ENCODE measurements at regions not wholly inside any gene's neighbourhood (a gene's known extent, or its start where the extent isn't known, plus 50 kb on each side); places are given as distances from the start of the nearest gene placed in this dataset.
A peak's percentile ranks its signal among the peaks of the same experiment; 100 is the strongest.

DNA sequence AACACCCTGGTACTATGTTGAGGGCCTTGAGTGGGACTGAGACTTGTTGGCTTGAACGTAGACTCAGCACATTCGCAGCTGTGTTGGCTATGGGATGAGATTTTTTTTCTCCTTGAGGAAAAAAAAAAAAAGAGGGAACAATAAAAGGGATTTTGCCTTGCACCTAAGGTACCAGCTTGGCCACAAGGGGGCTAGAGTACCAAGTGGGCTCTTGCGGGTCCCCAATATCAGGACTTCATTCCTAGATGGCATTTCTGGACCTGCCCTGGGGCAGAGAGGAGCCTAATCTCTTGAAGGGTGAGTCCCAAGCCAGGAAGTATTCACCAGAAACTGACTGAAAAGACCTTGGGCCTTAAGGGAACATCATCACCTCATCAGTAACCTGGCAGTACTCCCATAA is 1083.6 kb upstream of the PHF14 start:
- no peaks in the 10 kb centered on the region; the same call in 1 of the 2 replicates for H3K9me3 ChIP-seq (ENCODE audit: insufficient read depth, low read depth, low read length)
- no peaks in the 10 kb centered on the region for H3K4me1 ChIP-seq (ENCODE audit: insufficient read depth, low read length)
- no peak overlapping the region for H3K27ac ChIP-seq (ENCODE audit: low read length)
- H3K36me3 ChIP-seq (ENCODE audit: insufficient read depth, low read depth, low read length), result no peaks in the 10 kb centered on the region
- no peak overlapping the region for H3K9ac ChIP-seq (ENCODE audit: low read depth, low read length)
- H3K27me3 ChIP-seq (ENCODE audit: insufficient read depth, low read length), result no peaks in the 10 kb centered on the region
- H3K4me3 ChIP-seq (ENCODE audit: low read length), result no peak overlapping the region

DNA sequence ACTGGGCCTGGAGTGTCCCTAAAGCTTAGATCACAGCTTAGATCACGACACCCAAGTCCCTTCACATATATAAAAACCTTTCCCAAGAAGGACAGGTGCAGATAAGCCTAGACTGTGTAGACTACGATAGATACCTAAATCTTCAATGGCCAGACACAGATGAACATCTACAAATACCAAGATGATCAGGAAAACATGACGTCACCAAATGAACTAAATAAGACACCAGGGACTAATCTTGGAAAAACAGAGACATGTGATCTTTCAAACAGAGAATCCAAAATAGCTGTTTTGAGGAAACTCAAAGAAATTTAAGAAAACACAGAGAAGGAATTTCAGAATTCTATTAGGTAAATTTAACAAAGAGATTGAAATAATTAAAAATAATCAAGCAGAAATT is 1082.6 kb upstream of the PHF14 start:
- H3K27me3 ChIP-seq (ENCODE audit: insufficient read depth, low read length), result no peaks in the 10 kb centered on the region
- H3K4me3 ChIP-seq (ENCODE audit: low read length), result no peak overlapping the region
- H3K4me1 ChIP-seq (ENCODE audit: insufficient read depth, low read length), result no peaks in the 10 kb centered on the region
- no peaks in the 10 kb centered on the region for H3K36me3 ChIP-seq (ENCODE audit: insufficient read depth, low read depth, low read length)
- H3K9ac ChIP-seq (ENCODE audit: low read depth, low read length), result no peak overlapping the region
- H3K9me3 ChIP-seq (ENCODE audit: insufficient read depth, low read depth, low read length), result no peaks in the 10 kb centered on the region; the same call in 1 of the 2 replicates
- H3K27ac ChIP-seq (ENCODE audit: low read length), result no peak overlapping the region

DNA sequence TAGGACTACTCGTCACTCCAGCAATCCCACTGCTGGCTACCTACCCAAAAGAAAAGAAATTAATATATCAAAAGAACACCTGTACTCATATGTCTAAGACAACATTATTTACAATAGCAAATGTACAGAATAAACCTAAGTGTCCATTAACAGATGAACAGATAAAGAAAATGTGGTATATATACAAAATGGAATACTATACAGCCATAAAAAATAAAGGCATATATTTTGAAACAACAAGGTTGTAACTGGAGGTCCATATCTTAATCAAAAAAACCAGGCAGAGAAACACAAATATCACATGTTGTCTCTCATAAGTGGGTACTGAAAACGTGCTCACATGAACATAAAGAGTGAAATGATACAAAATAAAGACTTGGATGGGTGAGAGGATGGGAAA is 1073.3 kb upstream of the PHF14 start:
- H3K36me3 ChIP-seq (ENCODE audit: insufficient read depth, low read depth, low read length), result no peaks in the 10 kb centered on the region
- peaks cover 15% of the 10 kb centered on the region for H3K9me3 ChIP-seq (ENCODE audit: insufficient read depth, low read depth, low read length)
- no peak overlapping the region for H3K4me3 ChIP-seq (ENCODE audit: low read length)
- H3K9ac ChIP-seq (ENCODE audit: low read depth, low read length), result no peak overlapping the region
- no peaks in the 10 kb centered on the region for H3K4me1 ChIP-seq (ENCODE audit: insufficient read depth, low read length)
- no peaks in the 10 kb centered on the region for H3K27me3 ChIP-seq (ENCODE audit: insufficient read depth, low read length)
- H3K27ac ChIP-seq (ENCODE audit: low read length), result no peak overlapping the region

- no peaks in the 10 kb centered on the region for H3K27me3 ChIP-seq (ENCODE audit: insufficient read depth, low read length)
- no peak overlapping the region for H3K4me3 ChIP-seq (ENCODE audit: low read length)
Observed at GRCh38 chr7:9921326-9921725, 1052.3 kb upstream of the PHF14 start.

DNA sequence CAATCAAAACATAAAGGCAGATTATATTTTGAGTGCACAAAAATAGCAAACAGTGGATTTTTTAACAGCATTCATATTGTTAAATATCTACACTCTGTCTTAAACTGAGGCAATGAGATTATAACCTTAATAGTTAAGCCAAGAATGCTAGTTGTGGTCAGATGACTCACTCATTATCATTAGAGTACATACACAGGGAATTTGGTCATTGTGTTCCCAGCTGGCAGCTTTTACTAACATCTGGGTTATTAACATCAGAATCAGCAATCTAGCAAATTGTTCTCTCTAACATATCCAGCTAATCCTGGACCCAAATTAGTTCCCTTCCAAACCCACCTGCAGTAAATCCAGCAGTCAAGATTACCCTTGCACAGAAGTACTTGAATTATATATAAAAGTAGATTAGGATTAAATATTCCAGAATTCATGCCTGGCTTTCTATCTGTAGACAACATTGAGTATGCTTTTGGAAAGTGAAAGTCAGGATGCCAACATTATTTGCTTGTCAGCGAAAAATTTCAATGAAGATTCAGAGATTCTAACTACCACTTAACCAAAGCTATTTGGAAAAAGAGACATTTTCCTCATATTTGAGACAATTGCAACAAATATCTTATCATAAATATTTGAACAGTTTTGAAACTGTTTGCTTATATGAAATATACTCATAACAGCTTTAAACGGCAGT is 1035.6 kb upstream of the PHF14 start:
- Histone ChIP-seq H3K27me3 (ENCODE audit: insufficient read depth, low read length) (no peaks in the 10 kb centered on the region), H3K9me3 (ENCODE audit: insufficient read depth, low read depth, low read length) (no peaks in the 10 kb centered on the region), H3K4me3 (ENCODE audit: low read length) (no peak overlapping the region), H3K27ac (ENCODE audit: low read length) (no peak overlapping the region), H3K4me1 (ENCODE audit: insufficient read depth, low read length) (peaks cover 28% of the 10 kb centered on the region), H3K36me3 (ENCODE audit: insufficient read depth, low read depth, low read length) (no peaks in the 10 kb centered on the region), H3K9ac (ENCODE audit: low read depth, low read length) (0 out of 2 replicates have a peak overlapping the region, but pooled peaks have one; percentile 18)

More at GRCh38 chr7:9921326-9921725, 1052.3 kb upstream of the PHF14 start:
- Histone ChIP-seq H3K9ac (ENCODE audit: low read depth, low read length) (no peak overlapping the region), H3K27ac (ENCODE audit: low read length) (no peak overlapping the region), H3K4me1 (ENCODE audit: insufficient read depth, low read length) (no peaks in the 10 kb centered on the region), H3K36me3 (ENCODE audit: insufficient read depth, low read depth, low read length) (no peaks in the 10 kb centered on the region), H3K9me3 (ENCODE audit: insufficient read depth, low read depth, low read length) (no peaks in the 10 kb centered on the region)

DNA sequence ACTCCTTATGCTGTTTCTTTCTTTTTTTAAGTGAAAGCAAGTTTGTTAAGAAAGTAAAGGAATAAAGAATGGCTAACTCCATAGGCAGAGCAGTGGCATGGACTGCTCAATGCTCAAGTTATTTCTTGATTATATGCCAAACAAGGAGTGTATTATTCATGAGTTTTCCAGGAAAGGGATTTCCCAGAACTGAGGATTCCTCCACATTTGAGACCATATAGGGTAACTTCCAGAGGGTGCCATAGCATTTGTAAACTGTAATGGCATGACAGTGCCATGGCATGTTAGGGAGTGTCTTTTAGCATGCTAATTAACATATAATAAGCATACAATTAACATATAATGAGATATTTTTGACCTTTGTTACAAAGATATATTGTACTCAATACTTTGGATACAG is 1034.5 kb upstream of the PHF14 start:
- no peaks in the 10 kb centered on the region for H3K9me3 ChIP-seq (ENCODE audit: insufficient read depth, low read depth, low read length)
- peak overlapping the region; percentile 45 for H3K27ac ChIP-seq (ENCODE audit: low read length)
- H3K9ac ChIP-seq (ENCODE audit: low read depth, low read length), result peak overlapping the region; percentile 10; the same call in 1 of the 2 replicates
- H3K4me3 ChIP-seq (ENCODE audit: low read length), result no peak overlapping the region
- no peaks in the 10 kb centered on the region for H3K27me3 ChIP-seq (ENCODE audit: insufficient read depth, low read length)
- H3K36me3 ChIP-seq (ENCODE audit: insufficient read depth, low read depth, low read length), result no peaks in the 10 kb centered on the region
- H3K4me1 ChIP-seq (ENCODE audit: insufficient read depth, low read length), result peaks cover 28% of the 10 kb centered on the region

DNA sequence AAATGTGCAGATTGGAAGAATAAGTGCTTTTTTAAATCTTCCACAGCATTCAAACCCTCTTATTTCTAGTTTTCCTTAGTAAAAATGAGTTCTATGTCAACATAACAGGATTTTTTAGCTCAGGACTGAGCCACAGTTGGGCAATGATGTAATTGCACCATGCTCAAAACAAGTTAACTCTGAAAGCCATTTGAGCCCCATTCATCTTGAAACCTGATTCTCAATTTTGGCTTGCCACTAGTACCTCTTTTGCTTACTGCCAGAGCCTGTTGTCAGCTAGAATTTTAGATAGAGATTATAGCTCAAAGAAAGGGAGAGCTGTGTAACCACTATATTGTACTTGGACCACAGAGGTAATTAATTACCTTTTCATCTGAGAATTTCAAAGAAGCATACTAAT is 1028.5 kb upstream of the PHF14 start:
- no peak overlapping the region for H3K9ac ChIP-seq (ENCODE audit: low read depth, low read length)
- no peaks in the 10 kb centered on the region for H3K9me3 ChIP-seq (ENCODE audit: insufficient read depth, low read depth, low read length)
- no peak overlapping the region for H3K4me3 ChIP-seq (ENCODE audit: low read length)
- H3K27me3 ChIP-seq (ENCODE audit: insufficient read depth, low read length), result no peaks in the 10 kb centered on the region
- no peaks in the 10 kb centered on the region for H3K36me3 ChIP-seq (ENCODE audit: insufficient read depth, low read depth, low read length)
- H3K4me1 ChIP-seq (ENCODE audit: insufficient read depth, low read length), result peaks cover 8% of the 10 kb centered on the region
- H3K27ac ChIP-seq (ENCODE audit: low read length), result peak overlapping the region; percentile 8

DNA sequence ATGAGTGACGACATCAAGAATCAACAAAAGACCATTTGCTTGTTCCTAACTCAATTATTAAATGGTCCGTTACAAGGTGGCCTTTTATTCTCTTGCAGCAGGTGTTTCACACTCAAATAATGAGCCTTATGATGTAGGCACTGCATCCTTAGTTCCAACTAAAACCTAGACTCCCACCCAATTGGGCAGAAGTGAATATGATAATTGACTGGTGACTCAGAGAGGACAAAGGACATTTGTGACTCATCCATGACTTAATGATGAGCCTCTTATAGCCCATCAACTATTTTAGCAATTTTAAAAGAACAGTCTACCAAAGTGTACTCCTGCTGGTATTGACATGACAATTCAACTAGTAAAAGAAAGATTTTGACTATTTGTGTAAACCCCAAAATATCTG is 1027.8 kb upstream of the PHF14 start:
- H3K4me3 ChIP-seq (ENCODE audit: low read length), result no peak overlapping the region
- peaks cover 8% of the 10 kb centered on the region for H3K4me1 ChIP-seq (ENCODE audit: insufficient read depth, low read length)
- no peak overlapping the region for H3K27ac ChIP-seq (ENCODE audit: low read length)

DNA sequence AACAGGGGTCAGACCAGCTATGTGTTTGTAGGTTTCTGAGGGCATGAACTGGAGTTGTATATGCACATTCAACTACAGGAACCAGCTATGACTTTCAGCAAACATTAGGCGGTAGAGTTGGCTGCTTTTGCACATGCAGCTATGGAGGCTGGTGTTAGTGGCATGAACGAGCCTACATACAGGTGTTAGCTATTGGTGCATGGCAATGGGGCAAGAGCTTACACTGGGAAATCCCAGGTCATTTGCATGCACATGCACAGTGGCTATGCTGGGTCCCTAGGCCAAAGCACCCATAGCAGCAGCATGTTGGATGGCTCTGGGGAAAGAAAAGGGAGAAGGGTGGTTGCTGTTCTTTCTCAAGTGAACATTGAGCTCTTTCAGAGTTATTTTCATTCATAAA is 1018.5 kb upstream of the PHF14 start:
- Histone ChIP-seq H3K36me3 (ENCODE audit: insufficient read depth, low read depth, low read length) (no peaks in the 10 kb centered on the region), H3K27ac (ENCODE audit: low read length) (no peak overlapping the region), H3K9me3 (ENCODE audit: insufficient read depth, low read depth, low read length) (no peaks in the 10 kb centered on the region; the same call in 1 of the 2 replicates), H3K27me3 (ENCODE audit: insufficient read depth, low read length) (no peaks in the 10 kb centered on the region), H3K4me3 (ENCODE audit: low read length) (no peak overlapping the region), H3K4me1 (ENCODE audit: insufficient read depth, low read length) (no peaks in the 10 kb centered on the region), H3K9ac (ENCODE audit: low read depth, low read length) (no peak overlapping the region)

More for the DNA sequence above, 1027.8 kb upstream of the PHF14 start:
- Histone ChIP-seq H3K27me3 (ENCODE audit: insufficient read depth, low read length) (no peaks in the 10 kb centered on the region), H3K9me3 (ENCODE audit: insufficient read depth, low read depth, low read length) (no peaks in the 10 kb centered on the region), H3K9ac (ENCODE audit: low read depth, low read length) (no peak overlapping the region), H3K36me3 (ENCODE audit: insufficient read depth, low read depth, low read length) (no peaks in the 10 kb centered on the region)

- H3K4me3 ChIP-seq (ENCODE audit: low read length), result no peak overlapping the region
- no peak overlapping the region for H3K9ac ChIP-seq (ENCODE audit: low read depth, low read length)
- no peaks in the 10 kb centered on the region for H3K4me1 ChIP-seq (ENCODE audit: insufficient read depth, low read length)
- H3K27me3 ChIP-seq (ENCODE audit: insufficient read depth, low read length), result no peaks in the 10 kb centered on the region
- no peaks in the 10 kb centered on the region; the same call in 1 of the 2 replicates for H3K9me3 ChIP-seq (ENCODE audit: insufficient read depth, low read depth, low read length)
- no peak overlapping the region for H3K27ac ChIP-seq (ENCODE audit: low read length)
- no peaks in the 10 kb centered on the region for H3K36me3 ChIP-seq (ENCODE audit: insufficient read depth, low read depth, low read length)
Observed at GRCh38 chr7:9958486-9958885, 1015.2 kb upstream of the PHF14 start.

DNA sequence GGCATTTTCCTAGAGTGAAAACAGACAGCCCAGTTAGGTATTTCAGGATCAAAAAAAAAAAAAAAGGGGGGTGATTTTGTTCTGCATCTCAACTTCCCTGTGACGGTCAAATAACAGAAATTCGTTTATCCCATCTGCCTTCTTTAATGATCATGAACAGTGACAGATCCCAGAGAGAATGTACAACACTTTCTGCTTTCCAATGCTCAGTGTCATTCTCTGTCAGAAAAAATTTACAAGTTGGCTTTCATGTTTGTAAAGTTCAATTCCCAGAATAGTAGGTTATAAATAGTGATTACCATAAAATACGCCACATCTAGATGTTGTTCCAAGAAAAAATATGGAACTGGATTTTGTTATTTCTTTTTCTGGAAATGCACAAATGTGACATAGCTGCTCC is 1013.2 kb upstream of the PHF14 start:
- no peak overlapping the region for H3K27ac ChIP-seq (ENCODE audit: low read length)
- no peak overlapping the region for H3K9ac ChIP-seq (ENCODE audit: low read depth, low read length)
- H3K9me3 ChIP-seq (ENCODE audit: insufficient read depth, low read depth, low read length), result no peaks in the 10 kb centered on the region
- H3K27me3 ChIP-seq (ENCODE audit: insufficient read depth, low read length), result no peaks in the 10 kb centered on the region
- no peaks in the 10 kb centered on the region for H3K4me1 ChIP-seq (ENCODE audit: insufficient read depth, low read length)
- no peak overlapping the region for H3K4me3 ChIP-seq (ENCODE audit: low read length)
- no peaks in the 10 kb centered on the region for H3K36me3 ChIP-seq (ENCODE audit: insufficient read depth, low read depth, low read length)

DNA sequence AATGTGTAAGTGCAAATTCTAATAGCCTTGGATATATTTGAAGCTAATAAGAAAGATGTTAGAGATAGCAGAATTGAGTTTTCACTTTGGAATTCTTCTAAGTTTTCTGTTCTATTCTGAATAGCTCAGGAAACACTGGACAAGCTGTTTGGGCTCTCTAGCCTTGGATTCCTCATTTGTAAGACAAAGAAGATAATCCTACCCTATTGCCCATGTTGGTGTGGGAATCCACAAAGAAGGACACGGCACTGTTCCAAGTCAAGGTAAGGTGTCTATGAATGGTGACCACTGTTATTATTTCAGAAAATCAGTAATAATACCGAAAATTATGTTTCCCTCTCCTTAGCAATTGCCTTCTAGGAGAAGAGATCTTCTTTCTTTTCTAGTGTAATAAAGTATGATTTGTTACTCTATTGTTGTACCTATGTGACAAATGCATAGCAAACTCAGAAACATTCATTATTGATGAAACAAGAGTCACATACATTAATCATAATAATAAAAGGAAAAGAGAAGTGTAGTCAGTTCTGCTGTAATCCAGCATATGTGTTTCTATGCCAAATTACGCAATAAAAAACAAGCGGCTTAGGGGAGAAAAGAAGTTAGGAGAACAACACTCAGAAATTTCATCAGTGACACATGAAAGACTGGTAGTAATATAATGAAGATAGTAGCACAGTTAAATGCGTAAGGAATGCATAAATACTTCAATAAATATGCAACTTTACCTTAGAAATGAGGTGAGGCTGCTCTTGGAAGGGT is 1012.3 kb upstream of the PHF14 start:
- H3K9ac ChIP-seq (ENCODE audit: low read depth, low read length), result no peak overlapping the region
- no peaks in the 10 kb centered on the region for H3K4me1 ChIP-seq (ENCODE audit: insufficient read depth, low read length)
- H3K27ac ChIP-seq (ENCODE audit: low read length), result no peak overlapping the region
- H3K27me3 ChIP-seq (ENCODE audit: insufficient read depth, low read length), result no peaks in the 10 kb centered on the region
- no peak overlapping the region for H3K4me3 ChIP-seq (ENCODE audit: low read length)
- no peaks in the 10 kb centered on the region for H3K36me3 ChIP-seq (ENCODE audit: insufficient read depth, low read depth, low read length)
- no peaks in the 10 kb centered on the region for H3K9me3 ChIP-seq (ENCODE audit: insufficient read depth, low read depth, low read length)

Measured in iPS-20b (cell line).